B cell (primary cell): ENCODE measurements at regions not wholly inside any gene's neighbourhood (a gene's known extent, or its start where the extent isn't known, plus 50 kb on each side); places are given as distances from the start of the nearest gene placed in this dataset.

Source experiments
- ATAC-seq: fragments of 200-7000 bp; cut with Tn5 transposase; one replicate; pipeline ENCODE4 v1.10.0; 2021; ENCODE audit warnings: low read depth, mild to moderate bottlenecking, moderate number of reproducible peaks, moderate library complexity
- CTCF ChIA-PET: fragments of 350-600 bp; sonication (Branson Sonifier 250); formaldehyde crosslinking; loops from one replicate; lab custom pipeline; 2021; ENCODE audit warnings: antibody characterized with exemption, inconsistent platforms; lab: Charles Lee
- POLR2A ChIA-PET: fragments of 350-600 bp; sonication (Branson Sonifier 250); formaldehyde crosslinking; loops from one replicate; lab custom pipeline; 2021; ENCODE audit warnings: antibody characterized with exemption; lab: Charles Lee
- DNase-seq: peaks from one replicate; pipeline ENCODE4 v3.0.0; 2013
- H2AFZ ChIP-seq: 2 replicates; pipeline ENCODE4 v1.6.1; 2012; ENCODE audit warnings: mild to moderate bottlenecking, low read depth, low read length; ENCODE audit not compliant: insufficient read depth, poor library complexity, severe bottlenecking
- H3K27ac ChIP-seq, 2 donors: 1 replicate in 1 of 2; 2 replicates in 1 of 2; pipeline ENCODE4 v1.5.1; 2012 to 2013; ENCODE audit warnings: low read length in 2 of 2, mild to moderate bottlenecking in 2 of 2, moderate library complexity in 1 of 2
- H3K27me3 ChIP-seq, 4 experiments: fragments of 200-600 bp in 1 of 4; sonication (generic) in 1 of 4; replicated peaks in 1 of 4; 1 replicate in 2 of 4; 2 replicates in 2 of 4; pipeline versions ENCODE4 v1.6.1 to v1.7.0; 2013 to 2016; ENCODE audit warnings: low read length in 3 of 4, mild to moderate bottlenecking in 2 of 4, mixed read lengths in 1 of 4, moderate library complexity in 1 of 4; ENCODE audit not compliant: insufficient read depth in 4 of 4, control insufficient read depth in 3 of 4; ENCODE audit errors: control extremely low read depth in 1 of 4
- H3K36me3 ChIP-seq, 2 experiments: replicated peaks in 1 of 2; 1 replicate in 1 of 2; 2 replicates in 1 of 2; pipeline versions ENCODE4 v1.6.1 to v1.7.1; 2013; ENCODE audit warnings: low read length in 1 of 2; ENCODE audit not compliant: insufficient read depth in 2 of 2, control insufficient read depth in 1 of 2; ENCODE audit errors: control extremely low read depth in 1 of 2, extremely low read depth in 1 of 2
- H3K4me1 ChIP-seq, 2 donors: fragments of 200-600 bp in 1 of 2; sonication (generic) in 1 of 2; 1 replicate in 1 of 2; 2 replicates in 1 of 2; pipeline versions ENCODE4 v1.5.1 to v1.6.1; 2013 to 2017; ENCODE audit warnings: low read length in 2 of 2; ENCODE audit not compliant: control insufficient read depth in 2 of 2, insufficient read depth in 2 of 2
- H3K4me2 ChIP-seq: replicated peaks from 2 replicates; pipeline ENCODE3; 2012; ENCODE audit warnings: mild to moderate bottlenecking, low read depth, low read length; ENCODE audit not compliant: poor library complexity, severe bottlenecking
- H3K4me3 ChIP-seq, 5 experiments: fragments of 200-600 bp in 1 of 5; sonication (generic) in 1 of 5; 1 replicate in 3 of 5; 2 replicates in 2 of 5; pipeline versions ENCODE4 v1.5.1 to v1.7.0; 2011 to 2016; ENCODE audit warnings: low read length in 4 of 5, mild to moderate bottlenecking in 4 of 5, low read depth in 2 of 5, control low read depth in 1 of 5, moderate library complexity in 1 of 5; ENCODE audit not compliant: insufficient read depth in 1 of 5; ENCODE audit errors: control extremely low read depth in 1 of 5, extremely low read depth in 1 of 5
- H3K79me2 ChIP-seq: fragments of 200-600 bp; sonication (generic); one replicate; pipeline ENCODE4 v1.6.0; 2016; ENCODE audit warnings: low read length; ENCODE audit not compliant: control insufficient read depth, insufficient read depth
- H3K9ac ChIP-seq: fragments of 200-600 bp; sonication (generic); 2 replicates; pipeline ENCODE4 v1.6.1; 2017; ENCODE audit warnings: mild to moderate bottlenecking, low read length, moderate library complexity
- H3K9me3 ChIP-seq, 3 donors: one replicate each; pipeline versions ENCODE4 v1.6.1 to v1.7.1; 2013; ENCODE audit warnings: low read length in 2 of 3; ENCODE audit not compliant: control insufficient read depth in 2 of 3, insufficient read depth in 1 of 3; ENCODE audit errors: control extremely low read depth in 1 of 3
- H4K20me1 ChIP-seq: 2 replicates; pipeline ENCODE4 v1.6.0; 2012; ENCODE audit warnings: mild to moderate bottlenecking, low read length; ENCODE audit not compliant: insufficient read depth, control insufficient read depth, poor library complexity, severe bottlenecking
- H3K27ac Mint-ChIP-seq: one replicate; pipeline ENCODE4 v1.8.0; 2021; ENCODE audit warnings: mixed read lengths
- H3K27me3 Mint-ChIP-seq: one replicate; pipeline ENCODE4 v1.8.0; 2021; ENCODE audit warnings: mixed read lengths
- H3K4me1 Mint-ChIP-seq: one replicate; pipeline ENCODE4 v1.8.0; 2021; ENCODE audit warnings: mixed read lengths
- H3K4me3 Mint-ChIP-seq: one replicate; pipeline ENCODE4 v1.8.0; 2021; ENCODE audit warnings: mixed read lengths
- H3K9me3 Mint-ChIP-seq: one replicate; pipeline ENCODE4 v1.8.0; 2022; ENCODE audit warnings: mixed read lengths; ENCODE audit not compliant: insufficient read depth
- EZH2 ChIP-seq: IDR thresholded peaks from 2 replicates; pipeline ENCODE4 v1.6.1; 2012; ENCODE audit warnings: borderline replicate concordance, low read depth, mild to moderate bottlenecking, moderate library complexity, low read length; ENCODE audit not compliant: insufficient read depth, poor library complexity, severe bottlenecking
- WGBS: methylation state at CpG from one replicate; pipeline ENCODE4 v1.1.5; 2013; ENCODE audit warnings: missing lambda C conversion rate; ENCODE audit not compliant: insufficient coverage; 5-methylcytosine and 5-hydroxymethylcytosine counted together
- intact Hi-C: fragments of 100-400 bp; cut with micrococcal nuclease; formaldehyde crosslinking; loops from one replicate; pipeline ENCODE4 v1.10.0; 2022
- TF ChIP-seq, protein P1 (sequence below): fragments of 200-600 bp; IDR thresholded peaks from one replicate; pipeline ENCODE4 v1.8.0; 2022; ENCODE audit warnings: antibody characterized with exemption, mild to moderate bottlenecking

DNA sequence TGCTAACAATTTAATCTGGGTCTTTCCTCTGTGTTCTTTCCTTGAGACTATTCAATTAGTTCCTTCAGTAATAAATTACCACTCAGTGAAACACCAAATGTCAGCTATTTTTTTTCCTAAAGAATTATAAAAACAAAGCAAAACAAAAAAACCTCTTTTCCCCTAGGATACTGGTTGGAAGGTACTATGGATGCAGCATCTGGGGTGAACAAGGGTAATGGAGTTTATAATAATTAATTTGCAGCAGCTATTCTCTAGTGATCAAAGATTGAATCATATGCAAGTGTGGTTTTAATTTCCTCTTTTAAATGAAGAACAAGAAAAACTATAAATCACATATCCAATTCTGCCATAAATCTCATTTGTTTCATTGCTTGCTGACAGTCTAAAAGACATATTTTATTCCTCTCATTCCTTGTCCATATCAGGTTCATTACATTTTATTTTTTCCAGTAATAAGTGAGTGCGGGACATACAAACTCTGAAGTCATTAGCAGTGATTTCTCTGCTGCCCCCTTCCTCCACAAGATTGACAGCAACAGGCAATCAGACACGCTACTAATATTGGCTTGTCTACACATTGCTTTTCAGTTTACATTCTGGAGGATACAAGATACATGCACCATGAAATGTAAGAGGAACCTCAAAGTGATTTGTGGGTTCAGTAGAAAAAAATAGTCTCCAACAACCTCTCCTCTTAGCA is 1093.4 kb upstream of the SLIT2 start:
- intact Hi-C loops: no loop called here
- DNase-seq (no peak), ATAC-seq (no peak)
- Mint-ChIP-seq H3K9me3 (peaks cover 8% of the 10 kb centered on the region), H3K27me3 (no peaks in the 10 kb centered on the region), H3K4me1 (no peaks in the 10 kb centered on the region), H3K27ac (no peak overlapping the region), H3K4me3 (no peak overlapping the region)
- H3K79me2 ChIP-seq: no peaks in the 10 kb centered on the region
- no peaks in the 10 kb centered on the region for H3K36me3 ChIP-seq
- H3K4me2 ChIP-seq: no peak overlapping the region
- H3K4me3 ChIP-seq: no peak overlapping the region
- H3K27ac ChIP-seq: no peak overlapping the region
- POLR2A ChIA-PET: no interaction called here
- CTCF ChIA-PET: no interaction called here
- 100% methylated on average over 1 of the region's 2 CpGs for WGBS
- H2AFZ ChIP-seq: no peak overlapping the region
- no peak overlapping the region for H3K9ac ChIP-seq
- H3K27me3 ChIP-seq: no peaks in the 10 kb centered on the region
- TF ChIP-seq, protein P1, sequence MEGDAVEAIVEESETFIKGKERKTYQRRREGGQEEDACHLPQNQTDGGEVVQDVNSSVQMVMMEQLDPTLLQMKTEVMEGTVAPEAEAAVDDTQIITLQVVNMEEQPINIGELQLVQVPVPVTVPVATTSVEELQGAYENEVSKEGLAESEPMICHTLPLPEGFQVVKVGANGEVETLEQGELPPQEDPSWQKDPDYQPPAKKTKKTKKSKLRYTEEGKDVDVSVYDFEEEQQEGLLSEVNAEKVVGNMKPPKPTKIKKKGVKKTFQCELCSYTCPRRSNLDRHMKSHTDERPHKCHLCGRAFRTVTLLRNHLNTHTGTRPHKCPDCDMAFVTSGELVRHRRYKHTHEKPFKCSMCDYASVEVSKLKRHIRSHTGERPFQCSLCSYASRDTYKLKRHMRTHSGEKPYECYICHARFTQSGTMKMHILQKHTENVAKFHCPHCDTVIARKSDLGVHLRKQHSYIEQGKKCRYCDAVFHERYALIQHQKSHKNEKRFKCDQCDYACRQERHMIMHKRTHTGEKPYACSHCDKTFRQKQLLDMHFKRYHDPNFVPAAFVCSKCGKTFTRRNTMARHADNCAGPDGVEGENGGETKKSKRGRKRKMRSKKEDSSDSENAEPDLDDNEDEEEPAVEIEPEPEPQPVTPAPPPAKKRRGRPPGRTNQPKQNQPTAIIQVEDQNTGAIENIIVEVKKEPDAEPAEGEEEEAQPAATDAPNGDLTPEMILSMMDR: no peak
- no peak for TF ChIP-seq EZH2
- H3K9me3 ChIP-seq: peaks cover 2 to 7% (median 4%) of the 10 kb centered on the region in 3 donors
- no peaks in the 10 kb centered on the region for H3K4me1 ChIP-seq
- no peaks in the 10 kb centered on the region for H4K20me1 ChIP-seq

DNA sequence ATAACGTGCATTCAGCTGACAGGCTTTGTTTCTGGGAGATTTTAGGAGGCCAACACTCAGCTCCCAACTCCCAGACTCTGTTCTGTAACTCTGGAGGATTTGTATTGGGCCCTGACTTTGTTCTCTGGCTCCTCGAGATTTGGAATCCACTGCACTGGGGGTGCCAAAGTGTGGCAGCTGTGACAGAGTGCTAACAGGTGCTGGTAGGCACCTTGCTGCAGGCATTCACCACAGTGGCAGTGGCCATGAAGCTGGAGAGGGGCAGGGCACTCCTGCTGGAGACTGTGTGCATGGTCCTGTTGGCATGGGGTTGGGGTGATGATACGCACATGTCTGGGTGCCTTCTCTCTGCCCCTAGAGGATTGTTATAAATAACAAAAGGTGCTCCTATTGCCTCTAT is 1094.9 kb upstream of the SLIT2 start:
- intact Hi-C loops: no loop called here
- Histone ChIP-seq H3K4me3 (no peak overlapping the region), H3K9ac (no peak overlapping the region), H3K9me3 (peaks cover 2 to 7% (median 4%) of the 10 kb centered on the region in 3 donors), H3K4me2 (no peak overlapping the region), H4K20me1 (no peaks in the 10 kb centered on the region), H3K27ac (no peak overlapping the region), H3K36me3 (no peaks in the 10 kb centered on the region), H3K4me1 (no peaks in the 10 kb centered on the region), H3K27me3 (no peaks in the 10 kb centered on the region), H3K79me2 (no peaks in the 10 kb centered on the region), H2AFZ (no peak overlapping the region)
- H3K4me3 Mint-ChIP-seq: no peak overlapping the region
- ChIA-PET POLR2A (no interaction called here), CTCF (no interaction called here)
- H3K27me3 Mint-ChIP-seq: no peaks in the 10 kb centered on the region
- no peaks in the 10 kb centered on the region for H3K4me1 Mint-ChIP-seq
- 78% methylated on average over 1 of the region's 3 CpGs for WGBS
- TF ChIP-seq, protein P1: no peak
- ATAC-seq (no peak), DNase-seq (no peak)
- no peak overlapping the region for H3K27ac Mint-ChIP-seq
- H3K9me3 Mint-ChIP-seq: peaks cover 12% of the 10 kb centered on the region
